HG02852 (cell line): ENCODE measurements at regions not wholly inside any gene's neighbourhood (a gene's known extent, or its start where the extent isn't known, plus 50 kb on each side); places are given as distances from the start of the nearest gene placed in this dataset.
A peak's percentile ranks its signal among the peaks of the same experiment; 100 is the strongest.

ENCODE experiments used
- ATAC-seq: cut with Tn5 transposase; IDR thresholded peaks from one replicate; pipeline ENCODE4 v1.9.1; 2021; ENCODE audit warnings: mild to moderate bottlenecking, moderate library complexity; ENCODE audit not compliant: unreplicated experiment

DNA sequence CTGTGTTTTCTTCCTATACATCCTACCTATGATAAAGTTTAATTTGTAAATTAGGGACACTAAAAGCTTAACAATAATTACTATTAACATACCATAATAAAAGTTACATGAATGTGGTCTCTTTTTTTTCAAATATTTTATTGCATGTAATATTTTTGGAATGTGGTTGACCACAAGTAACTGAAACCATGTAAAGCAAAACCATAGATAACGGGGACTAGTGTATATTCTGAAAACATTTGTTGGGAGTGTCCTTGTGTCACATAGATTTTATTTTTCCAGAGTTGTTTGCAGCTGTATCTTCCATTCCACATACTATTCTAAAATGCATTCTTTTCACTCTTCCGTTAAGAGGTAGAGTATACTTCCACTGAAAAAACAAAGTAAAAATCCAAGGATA lies 200.4 kb downstream of the KIF18A start:
- no peak for ATAC-seq

DNA sequence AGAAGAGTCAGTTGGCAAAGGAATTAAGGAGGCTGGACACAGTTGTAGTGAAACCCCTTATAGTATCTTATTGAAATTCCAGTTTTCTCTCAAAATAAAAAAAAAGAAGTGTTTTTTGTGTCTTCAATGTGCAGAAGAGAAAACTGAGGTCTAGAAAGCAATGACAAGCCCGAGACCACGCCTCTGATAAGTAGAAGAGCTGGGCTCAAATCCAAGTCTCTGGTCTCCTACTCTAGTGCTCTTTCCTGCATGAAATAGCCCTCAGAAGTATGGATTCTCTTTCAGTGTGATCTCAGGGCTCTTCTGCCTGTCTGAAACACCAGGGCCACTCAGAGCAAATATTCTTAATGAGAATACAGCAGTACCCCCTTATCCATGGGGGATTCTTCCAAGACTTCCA lies 200.9 kb downstream of the KIF18A start:
- no peak for ATAC-seq

GRCh38 chr11:27904358-27905055 lies 203.4 kb downstream of the KIF18A start:
- no peak for ATAC-seq

- no peak for ATAC-seq
These were observed 202.8 kb upstream of the BDNF start for GRCh38 chr11:27902981-27903624.

DNA sequence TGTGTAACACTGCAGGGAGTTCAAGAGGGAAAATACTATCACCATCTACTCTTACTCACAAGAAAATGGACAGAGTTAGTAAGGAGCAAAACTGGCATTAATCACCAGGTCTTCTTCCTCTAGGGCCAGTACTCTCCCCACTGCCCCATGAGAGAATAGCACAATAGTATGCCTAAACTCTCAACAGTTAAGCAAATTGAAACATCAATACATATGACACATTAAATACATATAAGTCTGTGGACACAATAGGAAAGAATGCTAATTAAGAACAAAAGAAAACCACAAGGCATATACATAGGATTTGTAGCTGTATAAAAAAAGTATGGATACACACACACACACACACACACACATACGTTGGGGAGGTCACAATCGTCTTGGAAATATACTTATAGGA lies 197.9 kb upstream of the BDNF start:
- ATAC-seq: no peak

DNA sequence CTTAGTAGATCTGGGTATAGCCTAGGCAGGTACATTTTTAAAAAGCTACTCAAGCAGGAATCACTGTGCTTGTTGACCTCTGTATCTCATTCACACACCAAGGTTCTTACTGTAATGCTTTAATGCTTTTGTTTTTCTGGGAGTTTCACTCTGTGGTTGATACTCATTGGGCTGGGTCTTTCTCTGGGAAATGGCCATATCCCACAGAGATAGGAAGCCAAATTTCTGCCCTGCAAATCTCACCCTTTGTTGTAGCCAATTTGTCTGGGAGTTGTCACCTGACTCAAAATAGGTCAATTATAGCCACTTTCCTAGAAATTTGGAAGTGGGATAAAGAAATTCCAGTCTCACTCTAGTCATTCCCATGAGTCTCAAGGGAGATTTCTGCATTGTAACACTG lies 195.8 kb upstream of the BDNF start:
- ATAC-seq: no peak

- no peak for ATAC-seq
These were observed 194.3 kb upstream of the BDNF start for GRCh38 chr11:27894552-27894951.

- no peak for ATAC-seq
These were observed 186.6 kb upstream of the BDNF start for GRCh38 chr11:27886857-27887256.

DNA sequence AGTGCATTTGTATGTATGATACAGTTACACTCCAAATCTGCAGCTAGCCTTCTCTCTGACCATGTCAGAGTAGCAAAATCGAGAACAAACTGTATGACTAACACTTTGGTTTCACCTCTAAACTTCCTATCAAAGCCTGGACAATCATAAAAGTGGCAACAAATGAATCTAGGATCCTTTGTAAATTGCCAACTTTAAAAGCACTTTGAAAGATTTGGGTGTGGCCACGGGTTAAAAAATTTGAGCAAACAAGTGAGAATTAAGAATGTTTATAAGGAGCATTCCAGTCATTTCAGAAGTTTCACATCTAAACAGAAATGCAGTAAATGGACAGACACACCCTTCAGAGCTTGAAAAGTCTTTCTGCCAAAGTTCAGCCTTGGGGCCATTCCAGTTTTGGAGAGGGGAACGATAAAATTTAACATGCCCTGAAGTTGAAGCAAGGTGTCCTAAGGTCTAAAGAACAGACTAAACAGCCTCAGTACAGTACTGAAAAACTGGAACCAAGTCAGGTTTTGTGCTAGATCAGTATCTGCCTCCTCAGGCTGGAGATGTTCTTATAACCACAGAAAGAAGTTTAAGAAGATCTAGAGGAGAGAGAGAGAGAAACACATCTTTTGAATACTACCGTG lies 181.9 kb upstream of the BDNF start:
- peak; percentile 68 for ATAC-seq

- ATAC-seq: no peak
These were observed 175.8 kb upstream of the BDNF start for GRCh38 chr11:27875831-27876775.

DNA sequence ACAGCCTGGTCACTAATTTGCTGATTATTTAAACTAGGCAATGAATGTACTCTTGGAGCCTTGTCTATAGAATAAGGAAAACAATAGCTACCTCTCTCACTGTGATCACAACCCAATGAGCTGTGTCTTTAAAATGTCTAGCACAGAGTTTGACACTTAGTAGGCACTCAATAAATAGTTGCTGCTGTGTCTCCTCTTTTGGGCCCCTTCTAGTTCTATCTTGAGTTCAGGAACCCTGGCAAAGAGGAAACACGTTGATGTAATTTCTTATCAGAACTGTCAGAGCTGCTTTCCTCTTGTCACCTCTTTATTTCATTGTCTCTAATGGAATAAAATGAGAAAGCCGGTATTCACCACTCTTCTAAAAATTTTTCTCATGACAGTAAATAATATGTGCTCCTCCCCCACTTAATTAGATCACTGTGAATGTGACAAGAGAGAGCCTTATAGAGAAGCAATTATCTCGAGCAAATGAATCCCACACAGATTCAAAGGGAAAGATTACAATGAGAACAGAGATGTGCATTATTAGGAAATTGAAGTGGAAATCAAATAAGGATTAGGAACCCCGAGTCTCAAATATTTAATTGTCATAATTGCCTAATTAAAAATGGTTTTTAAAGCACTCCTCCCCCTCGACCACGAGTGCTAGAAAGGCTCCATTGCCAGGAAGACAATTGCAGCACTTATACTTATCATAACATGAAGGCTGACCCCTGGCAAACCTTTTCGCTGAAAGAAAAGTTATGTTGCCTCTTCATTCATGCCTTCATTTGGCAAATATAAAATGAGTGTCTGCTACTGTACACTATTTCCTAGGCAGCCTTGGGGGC lies 175.0 kb upstream of the BDNF start:
- no peak for ATAC-seq

GRCh38 chr11:27873664-27874063 lies 173.4 kb upstream of the BDNF start:
- ATAC-seq: no peak

GRCh38 chr11:27871056-27871455 lies 170.8 kb upstream of the BDNF start:
- no peak for ATAC-seq

DNA sequence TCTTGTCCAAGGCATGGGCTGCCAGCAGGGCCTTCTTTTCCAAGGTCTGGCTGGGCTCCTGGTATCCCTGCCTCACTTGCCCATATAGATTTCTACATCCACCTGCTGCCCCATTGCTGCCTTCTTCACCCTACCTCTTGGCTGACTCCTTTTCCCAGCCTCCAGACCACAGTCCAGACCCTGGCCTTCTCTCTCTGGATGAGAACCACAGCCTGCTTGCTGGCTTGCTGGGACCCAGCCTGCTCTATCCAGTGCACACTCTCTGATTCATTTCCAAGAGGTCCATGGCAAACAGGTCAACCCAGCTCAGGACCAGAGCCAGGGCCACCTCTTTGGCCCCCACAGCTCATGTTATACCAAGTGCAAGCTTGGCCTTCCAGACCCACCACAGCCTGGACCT lies 169.4 kb upstream of the BDNF start:
- no peak for ATAC-seq

GRCh38 chr11:27868709-27869108 lies 168.5 kb upstream of the BDNF start:
- no peak for ATAC-seq

DNA sequence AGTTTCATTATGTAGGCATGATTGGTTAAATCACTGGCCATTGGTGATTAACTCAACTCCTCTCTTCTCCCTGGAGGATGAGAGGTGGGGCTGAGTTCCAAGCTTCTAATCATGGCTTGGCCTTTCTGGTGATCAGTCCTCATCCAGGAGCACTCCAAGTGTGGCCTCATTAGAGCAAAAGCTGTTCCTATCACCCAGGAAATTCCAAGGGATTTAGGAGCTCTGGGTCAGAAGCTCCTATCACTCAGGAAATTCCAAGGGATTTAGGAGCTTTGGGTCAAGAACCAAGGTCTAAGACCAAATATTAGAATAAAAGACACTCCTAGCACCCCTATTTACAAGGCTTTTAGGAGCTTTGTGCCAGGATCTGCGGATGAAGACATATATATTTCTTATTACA lies 168.0 kb upstream of the BDNF start:
- no peak for ATAC-seq

GRCh38 chr11:27865105-27865504 lies 164.8 kb upstream of the BDNF start:
- ATAC-seq: no peak

GRCh38 chr11:27864611-27865010 lies 164.4 kb upstream of the BDNF start:
- ATAC-seq: no peak

DNA sequence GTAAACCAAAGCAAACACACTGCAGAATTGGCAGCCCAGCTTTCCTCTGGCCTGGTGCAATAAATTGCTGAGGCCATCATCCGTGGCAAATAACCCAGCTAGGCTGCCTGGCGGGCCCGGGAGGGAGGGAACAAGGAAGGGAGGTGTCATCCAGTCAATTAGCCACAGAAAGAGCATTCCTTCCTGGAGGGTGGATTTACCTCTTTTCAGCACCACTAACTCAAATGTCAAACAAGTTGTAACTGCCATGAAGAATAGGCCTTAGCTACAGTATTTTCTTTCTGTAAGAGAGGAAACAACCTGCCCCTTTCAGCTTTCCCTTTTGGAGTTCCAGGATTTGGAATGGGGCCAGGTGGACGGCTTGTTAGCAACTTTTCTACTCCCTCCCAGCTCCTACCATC lies 163.8 kb upstream of the BDNF start:
- ATAC-seq: no peak

DNA sequence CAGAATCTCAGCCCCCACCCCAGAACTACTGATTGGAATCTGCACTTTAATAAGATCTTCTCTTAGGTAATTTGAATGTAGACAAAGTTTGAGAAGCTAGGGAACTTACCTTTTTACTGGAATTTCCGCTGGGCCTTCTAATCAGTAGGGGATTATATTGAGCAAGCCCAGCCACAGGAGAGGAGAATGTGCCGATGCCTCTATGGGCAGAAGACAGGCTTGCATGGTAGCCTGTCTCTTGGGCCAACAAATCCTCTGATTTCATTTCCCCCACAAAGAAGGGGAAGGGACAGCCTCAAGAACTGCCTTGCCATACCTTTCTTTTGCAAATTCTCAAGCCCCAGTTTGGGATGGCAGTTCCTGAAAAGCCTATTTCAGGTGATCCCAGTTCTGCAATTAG lies 163.4 kb upstream of the BDNF start:
- no peak for ATAC-seq
